ENCODE measurements at regions not wholly inside any gene's neighbourhood (a gene's known extent, or its start where the extent isn't known, plus 50 kb on each side); places are given as distances from the start of the nearest gene placed in this dataset.

DNA sequence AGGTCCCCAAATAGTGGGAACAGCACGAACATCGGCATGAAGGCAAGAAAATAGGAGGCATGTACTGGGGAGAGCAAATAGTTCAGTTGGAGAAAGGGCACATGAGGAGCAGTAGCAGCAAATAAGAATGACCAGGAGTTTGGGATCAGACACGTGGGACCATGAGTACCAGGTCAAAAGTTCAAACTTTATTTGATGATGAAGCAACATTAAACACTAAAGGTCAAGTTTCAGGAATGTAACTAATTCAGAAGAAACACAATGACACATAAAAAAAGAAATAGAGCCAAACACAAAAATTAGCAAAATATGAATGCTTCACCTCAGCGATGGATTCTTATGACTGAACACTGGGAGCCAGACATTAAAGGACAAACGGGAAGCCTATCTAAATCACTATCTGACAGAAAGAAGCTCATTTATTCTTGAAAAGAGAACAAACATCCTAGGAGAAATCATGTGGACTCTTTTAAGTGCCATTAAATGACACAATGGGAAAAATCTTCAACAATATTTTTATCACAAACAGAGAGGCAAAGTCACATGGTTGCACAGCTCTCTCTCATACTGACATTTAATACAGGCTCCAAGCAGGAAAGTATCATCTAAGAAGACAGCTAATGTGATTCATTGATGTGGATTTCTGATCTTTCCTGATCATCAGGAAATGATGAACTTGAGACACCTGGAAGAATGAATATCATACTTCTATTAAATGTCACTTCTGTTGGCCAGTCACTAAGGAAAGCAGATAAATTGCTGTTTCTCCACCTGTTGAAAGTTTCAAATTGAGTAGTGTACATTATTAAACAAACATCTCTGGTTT, 216.9 kb upstream of the THBS1 start:
- TF ChIP-seq EZH2phosphoT487 (IDR thresholded peaks at IDR 0.05; ENCODE audit: insufficient read depth, low read depth) (no peak), EZH2 (IDR thresholded peaks at IDR 0.05; ENCODE audit: insufficient read depth, poor library complexity, severe bottlenecking) (no peak)
